Common myeloid progenitor, CD34-positive (primary cell): ENCODE measurements at regions not wholly inside any gene's neighbourhood (a gene's known extent, or its start where the extent isn't known, plus 50 kb on each side); places are given as distances from the start of the nearest gene placed in this dataset.

Source experiments
- CTCF ChIA-PET: fragments of 350-600 bp; sonication (Branson Sonifier 250); formaldehyde crosslinking; loops from one replicate; lab custom pipeline; 2021; ENCODE audit warnings: antibody characterized with exemption; lab: Charles Lee
- POLR2A ChIA-PET: fragments of 350-600 bp; sonication (Branson Sonifier 250); formaldehyde crosslinking; loops from one replicate; lab custom pipeline; 2021; ENCODE audit warnings: antibody characterized with exemption; lab: Charles Lee
- DNase-seq, 3 donors: peaks; one replicate each; pipeline versions ENCODE4 v3.0.0 to v3.0.0-alpha.2; 2013
- H3K27ac ChIP-seq, 2 experiments: 1 replicate in 1 of 2; 2 replicates in 1 of 2; pipeline ENCODE4 v1.7.0; 2013; ENCODE audit warnings: inconsistent platforms in 2 of 2, low read length in 2 of 2, mild to moderate bottlenecking in 2 of 2, low read depth in 1 of 2, moderate library complexity in 1 of 2; ENCODE audit not compliant: severe bottlenecking in 2 of 2, insufficient read depth in 1 of 2, poor library complexity in 1 of 2
- H3K27me3 ChIP-seq, 5 experiments: replicated peaks in 2 of 5; 1 replicate in 3 of 5; 2 replicates in 2 of 5; pipeline versions ENCODE4 v1.6.1 to v1.7.0; 2013; ENCODE audit warnings: low read length in 4 of 5, mild to moderate bottlenecking in 2 of 5, moderate library complexity in 2 of 5, inconsistent platforms in 1 of 5; ENCODE audit not compliant: insufficient read depth in 5 of 5, control insufficient read depth in 4 of 5
- H3K36me3 ChIP-seq, 4 experiments: 1 replicate in 2 of 4; 2 replicates in 2 of 4; pipeline versions ENCODE4 v1.6.1 to v1.7.0; 2013; ENCODE audit warnings: low read length in 3 of 4, control low read depth in 1 of 4, mild to moderate bottlenecking in 1 of 4; ENCODE audit not compliant: control insufficient read depth in 4 of 4, insufficient read depth in 4 of 4
- H3K4me1 ChIP-seq, 4 experiments: 1 replicate in 3 of 4; 2 replicates in 1 of 4; pipeline versions ENCODE4 v1.6.1 to v1.7.1; 2013; ENCODE audit warnings: low read length in 3 of 4, mild to moderate bottlenecking in 3 of 4, control low read depth in 1 of 4, inconsistent platforms in 1 of 4, moderate library complexity in 1 of 4; ENCODE audit not compliant: control insufficient read depth in 4 of 4, insufficient read depth in 4 of 4; ENCODE audit errors: control extremely low read depth in 1 of 4
- H3K4me3 ChIP-seq, 7 experiments: 1 replicate in 4 of 7; 2 replicates in 3 of 7; pipeline versions ENCODE4 v1.5.1 to v1.7.0; 2013; ENCODE audit warnings: mild to moderate bottlenecking in 7 of 7, low read length in 6 of 7, moderate library complexity in 6 of 7, inconsistent platforms in 2 of 7, low read depth in 2 of 7, control low read depth in 1 of 7; ENCODE audit not compliant: insufficient read depth in 4 of 7, control insufficient read depth in 1 of 7; ENCODE audit errors: extremely low read depth in 1 of 7
- H3K9me3 ChIP-seq, 5 experiments: 1 replicate in 4 of 5; 2 replicates in 1 of 5; pipeline versions ENCODE4 v1.6.1 to v1.7.1; 2013; ENCODE audit warnings: low read length in 4 of 5, mild to moderate bottlenecking in 2 of 5, inconsistent platforms in 1 of 5, low read depth in 1 of 5, moderate library complexity in 1 of 5; ENCODE audit not compliant: control insufficient read depth in 4 of 5, insufficient read depth in 2 of 5; ENCODE audit errors: control extremely low read depth in 1 of 5
- WGBS: methylation state at CpG from one replicate; pipeline ENCODE4 v1.1.5; 2013; ENCODE audit not compliant: insufficient coverage; 5-methylcytosine and 5-hydroxymethylcytosine counted together

GRCh38 chr7:156496865-156497264 is 143.7 kb upstream of the RNF32 start:
- H3K4me3 ChIP-seq = no peak overlapping the region
- POLR2A ChIA-PET = no interaction called here
- DNase-seq = no peak
- no peaks in the 10 kb centered on the region for H3K9me3 ChIP-seq
- 90% methylated on average over 5 of the region's 8 CpGs for WGBS
- no peaks in the 10 kb centered on the region for H3K4me1 ChIP-seq
- peaks cover 0 to 20% (median 1%) of the 10 kb centered on the region in 5 experiments for H3K27me3 ChIP-seq
- CTCF ChIA-PET = no interaction called here
- H3K36me3 ChIP-seq = no peaks in the 10 kb centered on the region
- H3K27ac ChIP-seq = no peak overlapping the region

- CTCF ChIA-PET = no interaction called here
- peaks cover 0 to 22% (median 2%) of the 10 kb centered on the region in 5 experiments for H3K27me3 ChIP-seq
- WGBS = 79% methylated on average over 3 of the region's 8 CpGs
- H3K4me1 ChIP-seq = no peaks in the 10 kb centered on the region
- no peak for DNase-seq
- no peaks in the 10 kb centered on the region for H3K9me3 ChIP-seq
- H3K4me3 ChIP-seq = no peak overlapping the region
- no peak overlapping the region for H3K27ac ChIP-seq
- POLR2A ChIA-PET = no interaction called here
- H3K36me3 ChIP-seq = no peaks in the 10 kb centered on the region
Measured at GRCh38 chr7:156496363-156496769, 144.2 kb upstream of the RNF32 start.

- Histone ChIP-seq H3K4me3 (no peak overlapping the region), H3K36me3 (no peaks in the 10 kb centered on the region), H3K4me1 (no peaks in the 10 kb centered on the region), H3K27me3 (peaks cover 0 to 28% (median 3%) of the 10 kb centered on the region in 5 experiments), H3K9me3 (no peaks in the 10 kb centered on the region), H3K27ac (no peak overlapping the region)
- WGBS = 90% methylated on average over 2 of the region's 5 CpGs
- CTCF ChIA-PET = no interaction called here
- DNase-seq = no peak
- POLR2A ChIA-PET = no interaction called here
Measured at GRCh38 chr7:156494960-156495359, 145.6 kb upstream of the RNF32 start.

GRCh38 chr7:156493942-156494341 is 146.6 kb upstream of the RNF32 start:
- 99% methylated on average over 7 of the region's 7 CpGs for WGBS

GRCh38 chr7:156492170-156492569 is 148.4 kb upstream of the RNF32 start:
- POLR2A ChIA-PET = no interaction called here
- WGBS = 87% methylated on average over 7 of the region's 9 CpGs
- Histone ChIP-seq H3K9me3 (no peaks in the 10 kb centered on the region), H3K27ac (no peak overlapping the region), H3K27me3 (peaks cover 0 to 27% (median 3%) of the 10 kb centered on the region in 5 experiments), H3K4me3 (no peak overlapping the region), H3K36me3 (no peaks in the 10 kb centered on the region), H3K4me1 (no peaks in the 10 kb centered on the region)
- no peak for DNase-seq
- CTCF ChIA-PET = no interaction called here

More at GRCh38 chr7:156493942-156494341, 146.6 kb upstream of the RNF32 start:
- Histone ChIP-seq H3K27me3 (peaks cover 0 to 28% (median 3%) of the 10 kb centered on the region in 5 experiments), H3K9me3 (no peaks in the 10 kb centered on the region), H3K4me3 (no peak overlapping the region), H3K27ac (no peak overlapping the region), H3K36me3 (no peaks in the 10 kb centered on the region), H3K4me1 (no peaks in the 10 kb centered on the region)
- no peak for DNase-seq
- ChIA-PET CTCF (no interaction called here), POLR2A (no interaction called here)

GRCh38 chr7:156491435-156491834 is 149.1 kb upstream of the RNF32 start:
- H3K4me1 ChIP-seq = no peaks in the 10 kb centered on the region
- ChIA-PET POLR2A (no interaction called here), CTCF (no interaction called here)
- peaks cover 0 to 25% (median 3%) of the 10 kb centered on the region in 5 experiments for H3K27me3 ChIP-seq
- no peak overlapping the region for H3K27ac ChIP-seq
- no peak overlapping the region for H3K4me3 ChIP-seq
- H3K36me3 ChIP-seq = no peaks in the 10 kb centered on the region
- DNase-seq = no peak
- 43% methylated on average over 3 of the region's 5 CpGs for WGBS
- H3K9me3 ChIP-seq = no peaks in the 10 kb centered on the region

GRCh38 chr7:156490021-156490800 is 150.4 kb upstream of the RNF32 start:
- H3K9me3 ChIP-seq = no peaks in the 10 kb centered on the region
- H3K27me3 ChIP-seq = peaks cover 0 to 25% (median 4%) of the 10 kb centered on the region in 5 experiments
- ChIA-PET POLR2A (no interaction called here), CTCF (no interaction called here)
- no peaks in the 10 kb centered on the region for H3K4me1 ChIP-seq
- H3K36me3 ChIP-seq = no peaks in the 10 kb centered on the region
- H3K4me3 ChIP-seq = no peak overlapping the region
- no peak for DNase-seq
- 91% methylated on average over 4 of the region's 8 CpGs for WGBS
- H3K27ac ChIP-seq = no peak overlapping the region
